HG03159 (cell line): ENCODE measurements at regions not wholly inside any gene's neighbourhood (a gene's known extent, or its start where the extent isn't known, plus 50 kb on each side); places are given as distances from the start of the nearest gene placed in this dataset.
A peak's percentile ranks its signal among the peaks of the same experiment; 100 is the strongest.
"Not testable (repeated sequence)": the region's sequence is repeated elsewhere in the genome, so short reads cannot be mapped to it uniquely, and the experiment has no call there.

Experiments
- ATAC-seq: cut with Tn5 transposase; IDR thresholded peaks from one replicate; pipeline ENCODE4 v1.9.1; 2021; ENCODE audit warnings: mild to moderate bottlenecking, moderate library complexity; ENCODE audit not compliant: unreplicated experiment

DNA sequence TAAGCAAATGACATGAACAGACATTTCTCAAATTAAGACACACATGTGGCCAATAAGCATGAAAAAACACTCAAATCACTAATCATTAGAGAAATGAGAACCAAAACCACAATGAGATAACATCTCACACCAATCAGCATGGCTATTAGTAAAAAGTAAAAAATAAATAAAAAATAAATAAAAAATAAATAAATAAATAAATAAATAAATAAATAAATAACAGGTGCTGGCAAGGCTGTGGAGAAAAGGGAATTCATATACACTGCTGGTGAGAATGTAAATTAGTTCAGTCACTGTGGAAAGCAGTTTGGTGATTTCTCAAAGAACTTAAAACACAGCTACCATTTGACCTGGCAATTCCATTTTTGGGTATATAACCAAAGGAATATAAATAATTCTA lies 167.1 kb upstream of the CNKSR2 start:
- ATAC-seq: no peak

DNA sequence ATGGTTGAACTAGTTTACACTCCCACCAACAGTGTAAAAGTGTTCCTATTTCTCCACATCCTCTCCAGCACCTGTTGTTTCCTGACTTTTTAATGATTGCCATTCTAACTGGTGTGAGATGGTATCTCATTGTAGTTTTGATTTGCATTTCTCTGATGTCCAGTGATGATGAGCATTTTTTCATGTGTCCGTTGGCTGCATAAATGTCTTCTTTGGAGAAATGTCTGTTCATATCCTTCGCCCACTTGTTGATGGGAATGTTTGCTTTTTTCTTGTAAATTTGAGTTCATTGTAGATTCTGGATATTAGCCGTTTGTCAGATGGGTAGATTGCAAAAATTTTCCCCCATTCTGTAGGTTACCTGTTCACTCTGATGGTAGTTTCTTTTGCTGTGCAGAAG lies 155.0 kb upstream of the CNKSR2 start:
- ATAC-seq: not testable (repeated sequence)

DNA sequence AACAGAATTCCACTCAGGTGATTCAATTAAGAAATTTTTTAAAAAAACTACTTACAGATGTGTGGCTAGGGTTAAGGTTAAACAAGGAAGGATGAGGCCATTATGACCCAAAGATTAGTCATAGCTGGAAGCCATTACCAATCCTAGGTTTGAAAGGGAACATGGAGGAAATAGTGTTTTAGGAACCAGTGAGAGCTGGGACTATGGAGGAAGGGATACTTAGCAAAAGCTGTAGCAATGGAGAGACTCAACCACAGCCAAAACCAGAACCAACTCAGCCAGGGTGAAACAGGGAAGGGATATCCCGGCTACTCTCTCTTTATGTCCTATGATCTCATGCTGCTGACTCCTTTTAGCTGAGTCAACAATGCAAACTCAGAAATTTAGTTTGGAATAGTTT lies 148.6 kb upstream of the CNKSR2 start:
- no peak for ATAC-seq

DNA sequence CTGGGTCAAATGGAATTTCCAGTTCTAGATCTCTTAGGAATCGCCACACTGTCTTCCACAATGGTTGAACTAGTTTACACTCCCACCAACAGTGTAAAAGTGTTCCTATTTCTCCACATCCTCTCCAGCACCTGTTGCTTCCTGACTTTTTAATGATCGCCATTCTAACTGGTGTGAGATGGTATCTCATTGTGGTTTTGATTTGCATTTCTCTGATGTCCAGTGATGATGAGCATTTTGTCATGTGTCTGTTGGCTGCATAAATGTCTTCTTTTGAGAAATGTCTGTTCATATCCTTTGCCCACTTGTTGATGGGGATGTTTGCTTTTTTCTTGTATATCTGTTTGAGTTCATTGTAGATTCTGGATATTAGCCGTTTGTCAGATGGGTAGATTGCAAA lies 145.2 kb upstream of the CNKSR2 start:
- ATAC-seq: not testable (repeated sequence)

DNA sequence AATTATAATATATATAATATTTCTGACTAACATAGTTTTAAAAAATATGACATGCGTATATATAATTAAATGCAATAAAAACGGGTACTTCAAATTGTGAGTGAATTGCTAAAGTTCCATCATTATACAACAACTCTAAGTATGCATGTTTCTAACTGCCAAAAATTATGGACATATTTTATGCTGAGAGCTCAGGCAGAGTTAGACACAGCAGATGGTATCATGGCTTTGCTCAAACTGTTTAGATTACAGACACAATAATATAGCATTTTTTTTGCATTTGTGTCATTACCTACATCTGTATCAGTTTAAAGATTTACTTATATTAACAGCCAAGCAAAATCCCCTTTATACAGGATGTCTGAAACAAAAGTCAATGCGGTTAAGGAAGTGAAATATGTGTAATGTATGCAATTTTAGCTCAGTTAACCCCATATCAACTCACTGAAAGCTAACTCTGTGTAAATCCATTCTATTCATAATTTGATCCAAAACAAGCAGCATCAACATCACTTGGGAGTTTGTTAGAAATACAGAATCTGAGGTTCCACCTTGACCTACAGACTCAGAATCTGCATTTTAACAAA lies 119.1 kb upstream of the CNKSR2 start:
- ATAC-seq: peak; percentile 90

DNA sequence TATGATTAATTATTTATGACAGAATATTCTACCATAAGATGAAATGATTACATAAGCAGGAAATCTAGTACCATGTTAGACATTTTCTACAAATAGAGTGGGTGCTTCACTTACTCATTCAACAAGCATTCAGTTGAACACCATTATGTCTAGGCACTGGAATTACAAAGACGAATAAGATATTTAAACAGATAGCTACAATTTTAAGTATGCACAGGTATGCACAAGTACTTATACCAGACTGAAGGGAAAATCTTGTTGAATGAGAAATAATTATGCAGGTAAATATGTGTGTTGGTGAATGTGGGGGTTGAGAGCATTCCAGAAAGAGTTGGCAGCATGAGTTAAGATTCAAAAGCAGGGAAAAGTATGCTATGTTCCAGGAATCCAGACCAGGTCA lies 107.3 kb upstream of the CNKSR2 start:
- ATAC-seq: no peak

DNA sequence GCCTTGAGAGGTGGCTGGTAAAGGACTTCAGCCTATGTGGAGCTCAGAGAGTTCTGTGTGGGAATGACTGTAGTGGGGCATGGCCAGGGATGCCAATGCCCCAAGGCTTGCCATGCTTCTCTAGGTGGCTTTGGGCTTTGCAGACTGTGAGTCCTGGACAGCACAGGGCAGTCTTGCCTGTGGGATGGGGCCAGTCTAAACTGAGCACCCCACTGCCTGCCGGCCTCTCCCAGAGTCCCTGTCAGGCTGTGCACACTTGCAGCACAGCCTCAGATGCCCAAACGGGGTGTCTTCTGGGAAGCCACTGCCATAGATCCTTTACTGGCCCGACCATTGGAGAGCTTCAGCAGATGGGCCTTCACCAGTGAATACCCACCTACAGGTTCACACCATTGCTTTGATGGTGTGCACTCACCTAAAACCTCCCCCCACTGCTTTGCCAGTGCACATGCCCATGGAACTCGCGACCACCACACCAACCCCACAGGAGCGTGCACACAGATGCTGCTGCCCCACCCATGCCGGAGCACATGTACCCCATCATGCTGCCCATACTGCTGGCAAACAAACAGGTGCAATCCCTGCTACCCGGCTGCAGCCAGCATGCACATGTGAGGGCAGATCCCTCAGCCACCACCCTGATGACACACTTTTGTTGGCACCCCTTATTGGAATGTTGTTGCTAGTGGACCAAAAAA lies 97.3 kb upstream of the CNKSR2 start:
- ATAC-seq: no peak

DNA sequence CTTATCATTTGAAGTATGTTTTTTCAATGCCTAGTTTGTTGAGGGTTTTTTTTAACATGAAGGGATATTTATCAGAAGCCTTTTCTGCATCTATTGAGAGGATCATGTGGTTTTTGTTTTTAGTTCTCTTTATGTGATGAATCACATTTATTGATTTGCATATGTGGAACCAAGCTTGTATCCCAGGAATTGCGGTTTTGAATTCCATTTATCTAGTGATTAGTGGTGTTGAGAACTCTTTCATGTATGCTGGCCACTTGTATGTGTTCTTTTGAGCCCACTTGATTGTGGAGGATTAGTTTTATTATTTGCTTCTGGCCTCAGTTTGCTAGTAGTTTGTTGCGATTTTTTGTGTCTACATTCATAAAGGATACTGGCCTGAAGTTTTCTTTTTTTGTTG lies 85.0 kb upstream of the CNKSR2 start:
- no peak for ATAC-seq

DNA sequence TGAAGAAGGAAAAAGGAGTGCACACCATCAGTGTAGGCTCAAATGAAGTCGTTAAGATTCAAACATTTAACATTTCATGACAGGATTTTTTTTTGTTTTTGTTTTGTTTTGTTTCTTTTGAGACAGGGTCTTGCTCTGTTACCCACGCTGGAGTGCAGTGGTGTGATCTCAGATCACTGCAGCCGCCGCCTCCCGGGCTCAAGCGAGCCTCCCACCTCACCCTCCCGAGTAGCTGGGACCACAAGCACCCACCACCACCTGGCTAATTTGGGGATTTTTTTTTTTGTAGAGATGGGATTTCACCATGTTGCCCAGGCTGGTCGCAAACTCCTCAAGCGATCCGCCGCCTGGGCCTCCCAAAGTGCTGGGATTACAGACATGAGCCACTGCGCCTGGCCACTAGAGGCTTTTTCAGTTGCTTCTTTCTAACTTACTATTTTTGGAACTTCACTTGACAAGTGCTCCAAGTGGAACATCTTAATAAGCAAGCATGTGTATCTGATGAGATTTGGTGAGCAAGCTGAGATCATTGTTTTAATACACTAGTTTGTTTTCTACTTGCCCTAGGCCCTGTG lies 78.9 kb upstream of the CNKSR2 start:
- ATAC-seq: no peak

DNA sequence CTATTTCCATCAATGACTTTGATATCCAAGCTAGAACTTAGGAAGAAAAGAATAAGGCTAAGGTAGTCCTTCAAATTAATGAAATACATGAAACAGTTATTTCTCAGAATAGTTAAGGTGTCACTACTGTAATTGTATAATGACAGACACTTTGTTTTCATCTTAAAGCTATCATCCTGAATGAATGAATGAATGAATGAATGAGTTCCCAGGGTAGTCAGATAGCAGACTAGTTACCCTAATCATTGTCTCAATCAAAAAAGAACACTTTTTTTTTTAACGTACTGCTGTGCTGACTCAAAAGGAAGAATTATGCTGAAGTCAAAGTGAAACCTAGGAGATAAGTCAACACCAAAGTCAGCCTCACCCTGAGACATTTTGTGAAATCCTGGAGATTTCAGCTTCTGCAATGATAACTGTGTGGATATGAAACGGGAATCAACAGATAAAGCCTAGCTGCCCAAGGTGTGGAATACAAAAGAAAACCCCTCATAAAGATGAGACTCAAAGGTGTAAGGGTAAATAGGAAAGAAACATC lies 68.3 kb upstream of the CNKSR2 start:
- no peak for ATAC-seq

DNA sequence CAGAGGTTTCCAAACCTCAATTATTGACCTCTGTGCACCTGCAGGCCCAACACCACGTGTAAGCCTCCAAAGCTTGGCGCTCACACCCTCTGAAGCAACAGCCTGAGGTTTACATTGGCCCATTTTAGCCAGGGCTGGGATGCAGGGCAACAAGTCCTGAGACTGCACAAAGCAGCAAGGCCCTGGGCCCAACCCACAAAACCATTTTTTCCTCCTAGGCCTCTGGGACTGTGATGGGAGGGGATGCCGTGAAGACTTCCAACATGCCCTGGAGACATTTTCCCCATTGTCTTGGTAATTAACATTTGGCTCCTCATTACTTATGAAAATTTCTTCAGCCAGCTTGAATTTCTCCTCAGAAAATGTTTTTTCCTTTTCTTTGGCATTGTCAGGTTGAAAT lies 54.9 kb upstream of the CNKSR2 start:
- no peak for ATAC-seq
